ENCODE measurements at regions not wholly inside any gene's neighbourhood (a gene's known extent, or its start where the extent isn't known, plus 50 kb on each side); places are given as distances from the start of the nearest gene placed in this dataset.

- TF ChIP-seq POLR2AphosphoS5 (IDR thresholded peaks at IDR 0.05; ENCODE audit: low read depth, low read length) = no peak
- no peak for TF ChIP-seq CTCF (IDR thresholded peaks at IDR 0.05)
- TF ChIP-seq SMC3 (IDR thresholded peaks at IDR 0.05; ENCODE audit: low read depth, low read length) = no peak
- TF ChIP-seq EZH2phosphoT487 (IDR thresholded peaks at IDR 0.05; ENCODE audit: borderline replicate concordance, low read depth) = no peak
- TF ChIP-seq REST (IDR thresholded peaks at IDR 0.05; ENCODE audit: low read depth, low read length) = no peak
- no peak for TF ChIP-seq TEAD4 (IDR thresholded peaks at IDR 0.05; ENCODE audit: borderline replicate concordance, insufficient read depth)
- no peak for TF ChIP-seq TAF1 (IDR thresholded peaks at IDR 0.05; ENCODE audit: borderline replicate concordance, low read depth, low read length)
- TF ChIP-seq MAX (IDR thresholded peaks at IDR 0.05; ENCODE audit: low read depth) = no peak
These were observed 830.1 kb upstream of the TMEFF2 start for GRCh38 chr2:193024791-193025190.
